CD4-positive, CD25-positive, alpha-beta regulatory T cell (primary cell): ENCODE measurements at regions not wholly inside any gene's neighbourhood (a gene's known extent, or its start where the extent isn't known, plus 50 kb on each side); places are given as distances from the start of the nearest gene placed in this dataset.

ENCODE experiments used
- ATAC-seq, 2 donors: fragments of 150-1000 bp; cut with Tn5 transposase; one replicate each; pipeline ENCODE4 v1.10.0; 2021; ENCODE audit warnings: low read depth in 2 of 2, moderate number of reproducible peaks in 2 of 2, moderate library complexity in 1 of 2
- DNase-seq, 3 donors: peaks; one replicate each; pipeline versions ENCODE4 v3.0.0 to v3.0.0-alpha.2; 2012 to 2022; ENCODE audit warnings: mixed read lengths in 1 of 3
- H3K27ac ChIP-seq: one replicate; pipeline ENCODE4 v1.7.0; 2013; ENCODE audit warnings: mild to moderate bottlenecking, low read length; ENCODE audit not compliant: insufficient read depth, poor library complexity, severe bottlenecking
- H3K27me3 ChIP-seq: one replicate; pipeline ENCODE4 v1.7.0; 2013; ENCODE audit warnings: low read length; ENCODE audit not compliant: control insufficient read depth, insufficient read depth
- H3K36me3 ChIP-seq: one replicate; pipeline ENCODE4 v1.7.0; 2013; ENCODE audit warnings: mild to moderate bottlenecking, low read length, moderate library complexity; ENCODE audit not compliant: control insufficient read depth, insufficient read depth
- H3K4me1 ChIP-seq: 2 replicates; pipeline ENCODE4 v1.7.0; 2013; ENCODE audit warnings: mild to moderate bottlenecking, low read length; ENCODE audit not compliant: insufficient read depth, control insufficient read depth, poor library complexity, severe bottlenecking
- H3K4me3 ChIP-seq: one replicate; pipeline ENCODE4 v1.7.0; 2013; ENCODE audit warnings: low read depth, mild to moderate bottlenecking, low read length, moderate library complexity
- H3K9me3 ChIP-seq, 2 experiments: 1 replicate in 1 of 2; 2 replicates in 1 of 2; pipeline ENCODE4 v1.7.0; 2013; ENCODE audit warnings: low read length in 2 of 2, mild to moderate bottlenecking in 1 of 2, moderate library complexity in 1 of 2; ENCODE audit not compliant: control insufficient read depth in 2 of 2
- H3K27ac Mint-ChIP-seq, 3 donors: one replicate each; pipeline ENCODE4 v1.8.0; 2020 to 2022; ENCODE audit warnings: mild to moderate bottlenecking in 3 of 3, mixed read lengths in 3 of 3, moderate library complexity in 2 of 3
- H3K27me3 Mint-ChIP-seq: one replicate; pipeline ENCODE4 v1.8.0; 2022; ENCODE audit warnings: mild to moderate bottlenecking, mixed read lengths
- H3K36me3 Mint-ChIP-seq: one replicate; pipeline ENCODE4 v1.8.0; 2020; ENCODE audit warnings: mixed read lengths
- H3K4me1 Mint-ChIP-seq, 4 donors: one replicate each; pipeline ENCODE4 v1.8.0; 2020 to 2022; ENCODE audit warnings: mixed read lengths in 4 of 4, mild to moderate bottlenecking in 1 of 4
- H3K4me3 Mint-ChIP-seq, 4 donors: one replicate each; pipeline ENCODE4 v1.8.0; 2020 to 2022; ENCODE audit warnings: mild to moderate bottlenecking in 4 of 4, mixed read lengths in 4 of 4, moderate library complexity in 3 of 4
- H3K9me3 Mint-ChIP-seq, 7 donors: one replicate each; pipeline ENCODE4 v1.8.0; 2020 to 2022; ENCODE audit warnings: mixed read lengths in 7 of 7, mild to moderate bottlenecking in 3 of 7, moderate library complexity in 2 of 7

DNA sequence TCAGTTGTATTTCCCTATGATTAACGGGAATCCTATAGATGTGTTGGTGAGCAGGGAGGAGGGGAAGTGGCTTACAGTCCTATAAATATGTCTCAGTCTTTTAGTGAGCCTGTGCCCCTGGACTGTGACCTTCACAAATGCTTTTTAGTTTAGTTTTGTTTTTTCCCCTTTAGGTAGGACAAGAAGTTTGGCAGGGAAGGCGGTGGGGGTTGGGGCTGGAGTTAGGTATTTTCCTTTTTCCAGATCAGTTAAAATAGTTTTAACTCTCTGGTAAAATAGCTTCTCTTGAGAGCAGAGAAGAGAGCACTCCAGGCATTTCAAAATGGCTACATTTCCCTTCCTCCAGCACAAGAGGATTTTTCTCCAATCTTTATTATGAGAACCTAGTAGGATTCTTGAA is 272.1 kb downstream of the SPATA31D1 start:
- Mint-ChIP-seq H3K27ac (no peak overlapping the region), H3K27me3 (no peaks in the 10 kb centered on the region), H3K4me1 (no peaks in the 10 kb centered on the region), H3K9me3 (peaks cover 0 to 16% (median 4%) of the 10 kb centered on the region in 7 donors), H3K4me3 (no peak overlapping the region), H3K36me3 (no peaks in the 10 kb centered on the region)
- H3K36me3 ChIP-seq, result no peaks in the 10 kb centered on the region
- ATAC-seq, result no peak
- no peaks in the 10 kb centered on the region for H3K27me3 ChIP-seq
- no peak overlapping the region for H3K4me3 ChIP-seq
- H3K27ac ChIP-seq, result no peak overlapping the region
- H3K4me1 ChIP-seq, result no peaks in the 10 kb centered on the region
- DNase-seq, result no peak
- no peaks in the 10 kb centered on the region for H3K9me3 ChIP-seq

GRCh38 chr9:82263619-82264018 is 275.0 kb downstream of the SPATA31D1 start:
- H3K4me1 ChIP-seq, result no peaks in the 10 kb centered on the region
- H3K9me3 Mint-ChIP-seq, result peaks cover 0 to 15% (median 4%) of the 10 kb centered on the region in 7 donors
- no peak overlapping the region for H3K4me3 Mint-ChIP-seq
- H3K27ac ChIP-seq, result no peak overlapping the region
- ATAC-seq, result no peak
- H3K27me3 ChIP-seq, result no peaks in the 10 kb centered on the region
- H3K4me3 ChIP-seq, result no peak overlapping the region
- no peaks in the 10 kb centered on the region for H3K9me3 ChIP-seq
- no peak overlapping the region for H3K27ac Mint-ChIP-seq
- no peak for DNase-seq
- H3K27me3 Mint-ChIP-seq, result no peaks in the 10 kb centered on the region
- no peaks in the 10 kb centered on the region for H3K4me1 Mint-ChIP-seq
- no peaks in the 10 kb centered on the region for H3K36me3 ChIP-seq
- no peaks in the 10 kb centered on the region for H3K36me3 Mint-ChIP-seq

DNA sequence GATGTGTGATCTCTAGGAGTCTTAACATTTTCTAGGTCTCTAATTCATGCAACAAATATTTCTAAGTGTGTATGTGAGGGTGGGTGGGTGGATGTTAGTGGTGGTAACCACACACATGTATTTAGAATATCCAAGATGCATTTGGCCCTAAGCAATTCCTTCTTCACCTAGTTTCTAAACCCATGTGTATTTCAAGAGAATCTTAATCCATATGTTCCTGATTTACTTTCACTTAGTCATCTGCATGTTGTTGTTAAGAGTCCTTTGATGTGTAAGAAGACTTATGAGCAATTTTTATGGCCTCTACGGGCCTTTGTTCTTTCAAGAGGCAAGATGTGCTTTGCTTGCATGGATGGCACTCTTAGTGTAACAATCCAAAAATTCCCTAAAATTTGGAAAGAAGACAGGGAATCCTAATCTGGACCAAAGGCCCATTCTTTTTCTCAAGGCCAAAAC is 282.6 kb downstream of the SPATA31D1 start:
- H3K9me3 Mint-ChIP-seq, result peaks cover 0 to 7% (median 6%) of the 10 kb centered on the region in 7 donors
- H3K36me3 Mint-ChIP-seq, result no peaks in the 10 kb centered on the region
- no peaks in the 10 kb centered on the region for H3K4me1 ChIP-seq
- H3K4me3 Mint-ChIP-seq, result no peak overlapping the region
- no peak overlapping the region for H3K4me3 ChIP-seq
- ATAC-seq, result no peak
- no peaks in the 10 kb centered on the region for H3K27me3 Mint-ChIP-seq
- DNase-seq, result no peak
- H3K36me3 ChIP-seq, result no peaks in the 10 kb centered on the region
- no peaks in the 10 kb centered on the region for H3K27me3 ChIP-seq
- no peaks in the 10 kb centered on the region for H3K4me1 Mint-ChIP-seq
- H3K27ac ChIP-seq, result no peak overlapping the region
- no peaks in the 10 kb centered on the region for H3K9me3 ChIP-seq
- no peak overlapping the region for H3K27ac Mint-ChIP-seq

DNA sequence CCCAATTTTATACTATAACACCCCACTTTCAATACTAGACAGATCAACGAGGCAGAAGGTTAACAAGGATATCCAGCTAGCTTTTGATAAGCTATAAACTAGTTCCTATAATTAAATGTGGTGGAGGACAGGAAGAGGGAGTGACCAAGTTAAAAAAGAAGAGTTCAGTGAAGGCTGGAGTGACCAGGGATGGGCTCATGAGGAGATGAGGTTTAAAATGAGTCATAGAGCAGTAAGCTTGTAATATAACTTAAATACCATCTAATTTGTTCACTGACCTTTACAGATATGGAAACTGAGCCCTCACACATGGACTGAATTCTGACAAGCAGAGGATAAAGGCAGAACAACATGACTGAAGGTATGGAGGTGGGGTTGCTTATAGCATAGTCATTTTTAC is 284.5 kb downstream of the SPATA31D1 start:
- Histone ChIP-seq H3K27ac (no peak overlapping the region), H3K4me1 (no peaks in the 10 kb centered on the region), H3K27me3 (no peaks in the 10 kb centered on the region), H3K36me3 (no peaks in the 10 kb centered on the region), H3K9me3 (no peaks in the 10 kb centered on the region), H3K4me3 (no peak overlapping the region)
- DNase-seq (no peak), ATAC-seq (no peak)
- Mint-ChIP-seq H3K27me3 (no peaks in the 10 kb centered on the region), H3K27ac (no peak overlapping the region), H3K4me3 (no peak overlapping the region), H3K4me1 (no peaks in the 10 kb centered on the region), H3K9me3 (peaks cover 0 to 13% (median 6%) of the 10 kb centered on the region in 7 donors), H3K36me3 (no peaks in the 10 kb centered on the region)

GRCh38 chr9:82275258-82275927 is 286.8 kb downstream of the SPATA31D1 start:
- no peaks in the 10 kb centered on the region for H3K9me3 ChIP-seq
- H3K27me3 ChIP-seq, result no peaks in the 10 kb centered on the region
- Mint-ChIP-seq H3K4me1 (no peaks in the 10 kb centered on the region), H3K4me3 (no peak overlapping the region), H3K36me3 (no peaks in the 10 kb centered on the region), H3K9me3 (peaks cover 0 to 13% (median 4%) of the 10 kb centered on the region in 7 donors), H3K27ac (no peak overlapping the region), H3K27me3 (no peaks in the 10 kb centered on the region)
- no peaks in the 10 kb centered on the region for H3K36me3 ChIP-seq
- no peak overlapping the region for H3K27ac ChIP-seq
- no peak for DNase-seq
- no peak overlapping the region for H3K4me3 ChIP-seq
- ATAC-seq, result no peak
- H3K4me1 ChIP-seq, result no peaks in the 10 kb centered on the region

GRCh38 chr9:82281066-82281465 is 292.5 kb downstream of the SPATA31D1 start:
- Histone ChIP-seq H3K36me3 (no peaks in the 10 kb centered on the region), H3K27me3 (no peaks in the 10 kb centered on the region), H3K4me1 (no peaks in the 10 kb centered on the region), H3K9me3 (peaks cover 0 to 12% of the 10 kb centered on the region in 2 experiments), H3K4me3 (no peak overlapping the region), H3K27ac (no peak overlapping the region)
- H3K4me1 Mint-ChIP-seq, result no peaks in the 10 kb centered on the region
- peaks cover 0 to 16% (median 8%) of the 10 kb centered on the region in 7 donors for H3K9me3 Mint-ChIP-seq
- DNase-seq (no peak), ATAC-seq (no peak)
- H3K36me3 Mint-ChIP-seq, result no peaks in the 10 kb centered on the region
- no peaks in the 10 kb centered on the region for H3K27me3 Mint-ChIP-seq
- H3K27ac Mint-ChIP-seq, result no peak overlapping the region
- H3K4me3 Mint-ChIP-seq, result no peak overlapping the region

- no peak overlapping the region for H3K27ac ChIP-seq
- Mint-ChIP-seq H3K9me3 (peaks cover 0 to 25% (median 11%) of the 10 kb centered on the region in 7 donors), H3K36me3 (no peaks in the 10 kb centered on the region), H3K27me3 (no peaks in the 10 kb centered on the region), H3K4me1 (no peaks in the 10 kb centered on the region), H3K27ac (no peak overlapping the region), H3K4me3 (no peak overlapping the region)
- H3K36me3 ChIP-seq, result no peaks in the 10 kb centered on the region
- no peak for ATAC-seq
- no peak for DNase-seq
- peaks cover 0 to 24% of the 10 kb centered on the region in 2 experiments for H3K9me3 ChIP-seq
- H3K4me1 ChIP-seq, result no peaks in the 10 kb centered on the region
- no peak overlapping the region for H3K4me3 ChIP-seq
- H3K27me3 ChIP-seq, result no peaks in the 10 kb centered on the region
Measured at GRCh38 chr9:82284758-82285157, 296.2 kb downstream of the SPATA31D1 start.

DNA sequence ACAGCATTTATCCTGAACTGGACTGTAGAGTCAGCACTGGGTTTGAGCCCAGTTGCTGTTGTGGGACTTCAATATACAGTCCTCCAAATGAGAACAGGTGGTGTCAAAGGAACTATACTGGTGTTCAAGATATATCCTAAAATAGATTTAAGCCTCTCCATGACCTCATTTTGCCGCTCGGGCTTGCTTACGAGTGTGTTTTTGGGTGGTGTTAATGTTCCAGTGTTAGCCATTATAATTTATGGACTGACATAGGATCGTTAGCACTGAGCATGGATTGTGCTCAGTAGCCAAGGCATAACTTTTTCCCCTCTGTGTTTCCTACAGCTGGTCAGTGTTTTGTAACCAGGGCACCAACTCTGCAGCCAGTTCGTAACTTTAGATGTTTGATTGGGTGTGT is 306.6 kb downstream of the SPATA31D1 start:
- H3K4me3 ChIP-seq, result no peak overlapping the region
- H3K27me3 ChIP-seq, result no peaks in the 10 kb centered on the region
- H3K27me3 Mint-ChIP-seq, result no peaks in the 10 kb centered on the region
- no peak overlapping the region for H3K4me3 Mint-ChIP-seq
- peaks cover 0 to 3% of the 10 kb centered on the region in 2 experiments for H3K9me3 ChIP-seq
- H3K4me1 ChIP-seq, result no peaks in the 10 kb centered on the region
- no peaks in the 10 kb centered on the region for H3K36me3 ChIP-seq
- H3K9me3 Mint-ChIP-seq, result peaks cover under 1 to 10% (median 3%) of the 10 kb centered on the region in 7 donors
- H3K36me3 Mint-ChIP-seq, result no peaks in the 10 kb centered on the region
- ATAC-seq, result no peak
- no peak overlapping the region for H3K27ac ChIP-seq
- no peak overlapping the region for H3K27ac Mint-ChIP-seq
- DNase-seq, result no peak
- H3K4me1 Mint-ChIP-seq, result no peaks in the 10 kb centered on the region
